ENCODE measurements at regions not wholly inside any gene's neighbourhood (a gene's known extent, or its start where the extent isn't known, plus 50 kb on each side); places are given as distances from the start of the nearest gene placed in this dataset.

DNA sequence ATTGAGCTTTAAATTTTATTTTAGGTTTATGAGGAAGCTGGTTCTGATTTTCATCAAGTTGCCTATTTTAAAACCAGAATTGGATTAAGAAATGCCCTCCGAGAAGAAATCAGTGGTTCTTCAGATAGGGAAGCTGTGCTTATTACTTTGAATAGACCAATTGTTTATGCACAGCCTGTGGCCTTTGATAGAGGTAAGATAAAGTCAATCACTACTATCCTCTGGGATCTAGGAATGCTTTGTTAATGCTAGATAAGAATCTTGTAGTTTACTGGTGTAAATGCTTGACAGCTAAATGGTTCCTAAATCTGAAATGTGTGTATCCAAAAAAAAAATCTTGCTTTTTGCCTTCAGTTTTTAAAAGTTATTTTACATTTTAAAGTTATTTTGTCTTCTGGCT is 73.0 kb upstream of the ADAD1 start:
- TF ChIP-seq, protein P1, sequence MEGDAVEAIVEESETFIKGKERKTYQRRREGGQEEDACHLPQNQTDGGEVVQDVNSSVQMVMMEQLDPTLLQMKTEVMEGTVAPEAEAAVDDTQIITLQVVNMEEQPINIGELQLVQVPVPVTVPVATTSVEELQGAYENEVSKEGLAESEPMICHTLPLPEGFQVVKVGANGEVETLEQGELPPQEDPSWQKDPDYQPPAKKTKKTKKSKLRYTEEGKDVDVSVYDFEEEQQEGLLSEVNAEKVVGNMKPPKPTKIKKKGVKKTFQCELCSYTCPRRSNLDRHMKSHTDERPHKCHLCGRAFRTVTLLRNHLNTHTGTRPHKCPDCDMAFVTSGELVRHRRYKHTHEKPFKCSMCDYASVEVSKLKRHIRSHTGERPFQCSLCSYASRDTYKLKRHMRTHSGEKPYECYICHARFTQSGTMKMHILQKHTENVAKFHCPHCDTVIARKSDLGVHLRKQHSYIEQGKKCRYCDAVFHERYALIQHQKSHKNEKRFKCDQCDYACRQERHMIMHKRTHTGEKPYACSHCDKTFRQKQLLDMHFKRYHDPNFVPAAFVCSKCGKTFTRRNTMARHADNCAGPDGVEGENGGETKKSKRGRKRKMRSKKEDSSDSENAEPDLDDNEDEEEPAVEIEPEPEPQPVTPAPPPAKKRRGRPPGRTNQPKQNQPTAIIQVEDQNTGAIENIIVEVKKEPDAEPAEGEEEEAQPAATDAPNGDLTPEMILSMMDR (IDR thresholded peaks at IDR 0.05): no peak
- no peak for TF ChIP-seq POLR2A (IDR thresholded peaks at IDR 0.05)

Measured in tibial nerve (tissue), 3 donors.